ENCODE measurements at regions not wholly inside any gene's neighbourhood (a gene's known extent, or its start where the extent isn't known, plus 50 kb on each side); places are given as distances from the start of the nearest gene placed in this dataset.

DNA sequence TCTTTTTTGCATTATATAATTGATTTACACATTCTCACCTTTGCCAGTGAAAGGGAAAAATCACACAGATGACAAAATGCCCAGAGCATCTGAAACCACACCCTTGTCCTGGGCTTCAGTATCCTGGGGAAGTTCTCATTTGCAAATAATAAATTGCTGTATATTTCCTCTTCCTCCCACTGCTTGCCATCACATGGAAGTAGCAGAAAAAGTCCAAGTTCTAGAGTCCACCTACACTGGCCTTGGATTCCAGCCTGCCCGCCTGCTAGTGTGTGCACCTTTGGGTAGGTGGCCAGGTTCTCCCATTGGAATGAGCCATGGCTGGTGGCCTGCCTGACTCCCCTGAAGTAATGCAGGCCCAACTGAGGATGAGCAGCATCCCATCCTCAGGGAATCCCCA, 149.4 kb downstream of the GADD45G start:
- TF ChIP-seq POLR2A (IDR thresholded peaks at IDR 0.05) = no peak
- TF ChIP-seq, protein P1, sequence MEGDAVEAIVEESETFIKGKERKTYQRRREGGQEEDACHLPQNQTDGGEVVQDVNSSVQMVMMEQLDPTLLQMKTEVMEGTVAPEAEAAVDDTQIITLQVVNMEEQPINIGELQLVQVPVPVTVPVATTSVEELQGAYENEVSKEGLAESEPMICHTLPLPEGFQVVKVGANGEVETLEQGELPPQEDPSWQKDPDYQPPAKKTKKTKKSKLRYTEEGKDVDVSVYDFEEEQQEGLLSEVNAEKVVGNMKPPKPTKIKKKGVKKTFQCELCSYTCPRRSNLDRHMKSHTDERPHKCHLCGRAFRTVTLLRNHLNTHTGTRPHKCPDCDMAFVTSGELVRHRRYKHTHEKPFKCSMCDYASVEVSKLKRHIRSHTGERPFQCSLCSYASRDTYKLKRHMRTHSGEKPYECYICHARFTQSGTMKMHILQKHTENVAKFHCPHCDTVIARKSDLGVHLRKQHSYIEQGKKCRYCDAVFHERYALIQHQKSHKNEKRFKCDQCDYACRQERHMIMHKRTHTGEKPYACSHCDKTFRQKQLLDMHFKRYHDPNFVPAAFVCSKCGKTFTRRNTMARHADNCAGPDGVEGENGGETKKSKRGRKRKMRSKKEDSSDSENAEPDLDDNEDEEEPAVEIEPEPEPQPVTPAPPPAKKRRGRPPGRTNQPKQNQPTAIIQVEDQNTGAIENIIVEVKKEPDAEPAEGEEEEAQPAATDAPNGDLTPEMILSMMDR (IDR thresholded peaks at IDR 0.05) = no peak
